GM18861 (cell line): ENCODE measurements at regions not wholly inside any gene's neighbourhood (a gene's known extent, or its start where the extent isn't known, plus 50 kb on each side); places are given as distances from the start of the nearest gene placed in this dataset.

ENCODE experiments used
- ATAC-seq: cut with Tn5 transposase; IDR thresholded peaks from one replicate; pipeline ENCODE4 v1.9.1; 2021; ENCODE audit not compliant: unreplicated experiment

DNA sequence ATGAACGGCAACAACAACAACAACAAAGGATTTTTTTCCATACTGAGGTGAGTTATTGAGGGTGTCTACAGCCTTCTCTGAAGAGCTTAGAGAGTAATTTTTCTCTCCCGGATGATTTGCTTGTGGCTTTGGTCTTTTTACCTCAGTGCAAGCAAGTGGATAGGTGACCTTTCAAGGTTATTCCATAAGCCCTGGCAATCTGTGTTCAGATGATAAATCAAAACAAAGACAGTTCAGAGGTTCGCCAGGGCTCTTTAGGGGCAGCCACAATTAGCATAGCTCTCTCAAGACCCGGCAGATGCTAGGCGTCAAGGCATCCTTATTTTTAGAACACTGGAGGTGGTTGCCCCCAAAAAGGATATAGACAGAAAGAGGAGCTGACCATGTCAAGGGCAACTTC is 417.9 kb upstream of the C9orf72 start:
- ATAC-seq: no peak

DNA sequence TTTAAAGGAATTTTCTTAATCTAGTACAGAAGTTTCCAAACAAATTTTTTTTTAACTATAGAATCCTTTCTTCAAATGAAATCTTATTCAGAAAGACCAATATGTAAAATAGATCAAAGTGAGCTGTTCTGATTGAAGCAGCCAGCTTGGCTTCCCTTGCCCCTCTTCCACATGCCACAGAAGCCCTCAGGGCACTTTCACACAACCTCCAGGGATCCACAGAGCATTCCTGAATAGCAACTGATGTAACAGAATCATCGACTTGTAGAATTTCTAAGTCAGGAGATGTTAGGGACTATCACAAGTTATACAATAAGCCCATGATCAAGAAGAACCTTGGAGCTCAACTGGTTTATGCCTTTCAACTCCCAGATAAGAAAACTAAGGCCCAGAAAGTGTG is 427.8 kb upstream of the C9orf72 start:
- ATAC-seq: no peak

- ATAC-seq: no peak
Observed at GRCh38 chr9:28004900-28005299, 431.6 kb upstream of the C9orf72 start.

GRCh38 chr9:28005779-28006178 is 432.5 kb upstream of the C9orf72 start:
- no peak for ATAC-seq

DNA sequence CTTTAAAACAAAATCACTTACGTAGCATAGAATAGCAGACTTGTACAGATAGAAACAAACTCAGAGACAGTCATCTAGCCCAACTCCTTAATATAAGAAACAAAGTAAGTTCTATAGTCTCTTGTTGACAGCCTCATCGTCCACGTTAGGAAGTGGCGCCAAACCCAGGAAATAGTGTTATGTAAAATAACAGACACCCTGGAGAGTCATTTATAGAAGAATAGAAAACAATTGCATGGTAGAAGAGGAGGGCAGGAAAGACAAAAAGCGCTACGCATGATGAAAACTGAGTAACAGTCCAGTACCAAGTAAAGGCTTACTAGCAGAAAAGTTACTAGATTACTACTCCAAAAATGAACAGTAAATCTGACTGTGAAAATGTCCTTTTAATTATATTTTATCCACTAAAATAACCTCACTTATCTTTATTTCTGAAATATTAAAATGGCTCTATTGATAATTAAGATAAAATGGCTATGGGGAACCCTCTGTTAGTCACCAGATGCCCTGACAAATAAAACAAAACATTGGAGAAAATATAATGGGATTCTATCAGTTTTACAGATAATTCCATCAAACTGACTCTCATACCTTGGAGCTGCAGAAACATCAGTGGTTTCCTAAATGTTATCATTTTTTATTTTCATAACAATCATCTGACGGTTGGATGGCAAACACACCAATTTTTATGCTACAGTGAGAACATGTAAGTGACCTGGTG is 434.0 kb upstream of the C9orf72 start:
- ATAC-seq: no peak

GRCh38 chr9:28014212-28014611 is 440.9 kb upstream of the C9orf72 start:
- no peak for ATAC-seq

DNA sequence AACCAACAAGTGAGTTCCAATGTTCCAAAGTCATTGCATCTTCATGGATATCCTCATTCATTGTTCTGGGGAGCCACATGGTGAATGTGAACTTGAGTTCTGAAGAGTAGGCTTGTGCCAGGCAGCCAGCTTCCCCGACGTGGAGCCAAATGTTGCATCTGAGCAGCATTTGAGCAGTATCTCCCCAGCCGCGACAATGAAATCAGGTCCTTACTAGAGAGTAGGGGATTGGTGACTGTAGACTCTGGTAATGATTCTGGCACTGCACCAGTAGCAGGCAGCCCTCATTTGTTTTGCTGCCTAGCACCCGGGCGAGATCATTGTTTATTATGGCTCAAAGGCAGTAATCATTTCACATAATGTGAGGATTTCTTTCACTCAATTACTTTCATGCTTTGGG is 451.4 kb upstream of the C9orf72 start:
- ATAC-seq: no peak

- ATAC-seq: no peak
Observed at GRCh38 chr9:28025186-28025585, 451.9 kb upstream of the C9orf72 start.

DNA sequence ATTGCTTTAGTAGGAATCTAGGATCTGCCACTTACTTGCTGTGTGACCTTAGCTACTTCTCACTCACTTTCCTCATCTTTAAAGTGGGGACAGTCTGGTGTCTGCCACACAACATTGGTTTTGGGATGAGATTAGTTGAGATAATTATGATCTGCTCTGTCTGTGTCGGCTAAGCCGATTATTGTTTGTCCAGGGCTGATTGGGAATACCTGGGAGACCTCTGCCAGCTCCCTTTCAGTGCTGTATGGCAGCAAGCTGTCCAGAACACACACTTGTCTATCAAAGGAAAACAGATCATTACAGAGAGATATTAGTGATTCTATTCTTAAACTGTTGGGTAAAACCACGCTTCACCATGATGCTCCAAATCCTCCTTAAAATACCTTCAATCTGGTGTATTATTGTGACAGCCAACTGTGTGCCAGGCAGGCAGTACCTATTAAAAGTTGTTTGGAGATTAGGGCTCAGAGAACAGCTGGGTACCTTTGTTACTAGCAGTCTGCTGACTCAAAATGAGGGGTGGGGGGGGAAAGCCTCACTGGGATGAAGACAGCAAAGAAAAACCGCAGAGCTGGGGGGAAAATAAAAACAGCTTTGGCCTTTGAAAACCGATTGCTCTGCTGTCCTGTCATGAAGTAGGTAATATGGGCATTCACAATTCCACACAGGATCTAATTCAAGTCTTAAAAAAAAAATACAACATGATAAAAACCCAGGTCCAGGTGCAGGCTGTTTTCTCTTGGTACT is 458.4 kb upstream of the C9orf72 start:
- no peak for ATAC-seq

DNA sequence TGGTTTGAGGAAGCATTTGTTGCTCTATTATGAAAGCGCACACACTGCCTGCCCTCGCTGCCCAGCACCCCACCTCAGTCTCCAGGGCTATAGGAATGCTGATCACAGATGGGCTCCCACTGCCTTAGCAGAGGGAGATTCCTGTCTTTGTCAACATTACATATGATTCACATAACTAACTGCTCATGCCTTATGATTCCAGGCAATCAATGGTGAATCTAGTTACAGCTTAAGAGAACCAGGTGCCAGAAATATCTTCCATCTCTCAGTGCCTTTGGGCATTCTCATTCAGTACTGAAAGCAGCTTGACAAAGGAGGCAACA is 458.9 kb upstream of the C9orf72 start:
- no peak for ATAC-seq

DNA sequence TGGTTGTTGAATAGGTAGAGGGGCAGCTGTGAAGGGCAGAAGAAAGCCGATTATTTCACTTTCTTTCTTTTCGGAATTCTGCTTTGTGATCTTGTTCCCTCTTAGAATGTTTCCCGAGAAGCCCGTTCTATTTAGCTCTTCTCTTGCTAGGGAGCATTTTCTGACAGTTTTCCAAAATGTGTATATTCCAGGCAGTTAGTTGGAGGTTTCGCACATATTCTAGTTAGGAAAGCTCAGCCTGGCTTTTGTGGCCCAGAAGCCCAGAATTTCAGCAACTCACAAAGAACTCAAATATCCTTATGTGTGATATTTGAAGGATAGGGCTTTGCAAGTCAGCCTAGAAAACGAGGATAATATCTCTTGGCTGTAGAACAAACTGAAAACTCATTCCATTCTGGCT is 461.0 kb upstream of the C9orf72 start:
- ATAC-seq: no peak

- ATAC-seq: no peak
Observed at GRCh38 chr9:28037968-28038367, 464.7 kb upstream of the C9orf72 start.

- no peak for ATAC-seq
Observed at GRCh38 chr9:28045051-28045450, 471.8 kb upstream of the C9orf72 start.

GRCh38 chr9:28050046-28050445 is 476.8 kb upstream of the C9orf72 start:
- no peak for ATAC-seq

DNA sequence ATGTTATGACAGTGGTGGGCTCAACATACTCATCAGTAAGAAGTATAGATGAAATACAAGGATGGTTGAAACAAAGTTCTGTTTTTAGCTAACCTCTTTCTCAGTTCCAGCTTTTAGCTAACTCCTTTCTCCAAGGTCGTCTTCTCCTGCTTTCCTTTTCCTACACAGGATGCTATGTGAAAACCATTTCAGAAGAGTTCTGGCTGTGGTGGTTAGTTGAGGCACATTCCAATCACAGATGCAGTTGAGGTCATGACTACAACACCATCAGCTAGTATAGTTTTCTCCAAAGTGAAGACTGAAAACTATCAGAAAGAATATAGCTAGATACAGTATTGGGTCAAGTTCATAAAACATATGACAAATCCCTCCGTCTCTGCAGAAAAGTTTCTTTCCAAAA is 477.7 kb upstream of the C9orf72 start:
- no peak for ATAC-seq

GRCh38 chr9:28051559-28052503 is 478.6 kb upstream of the C9orf72 start:
- no peak for ATAC-seq

DNA sequence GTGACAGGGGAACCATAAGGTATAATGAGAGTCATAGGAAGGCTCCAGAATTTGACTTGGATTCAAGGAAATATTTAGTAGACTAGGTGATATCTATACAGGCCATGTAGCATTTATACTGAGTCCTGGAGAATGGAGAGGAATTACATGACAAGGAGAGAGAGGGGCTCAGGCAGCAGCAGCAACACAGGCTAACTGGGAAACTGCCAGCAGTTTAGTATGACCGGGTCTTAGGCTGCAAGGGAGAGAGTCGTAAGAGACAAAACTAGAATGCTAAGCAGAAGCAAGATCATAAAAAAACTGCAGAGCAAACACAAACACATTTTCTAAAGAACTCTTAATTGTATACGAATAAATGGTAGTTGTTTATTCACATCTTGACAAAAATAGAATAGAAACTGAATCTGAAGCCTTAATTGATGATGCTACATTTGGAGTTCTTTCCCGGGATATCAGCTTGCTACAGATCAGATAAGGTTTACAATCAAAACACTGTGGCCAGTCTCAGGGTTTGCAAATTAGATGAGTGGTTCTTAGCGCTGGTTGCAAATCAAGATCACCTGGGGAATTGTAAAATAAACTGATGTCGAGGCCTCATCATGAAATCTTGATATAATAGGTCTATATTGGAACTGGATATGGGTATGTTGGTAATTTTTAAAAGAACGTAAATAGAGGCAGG is 480.0 kb upstream of the C9orf72 start:
- ATAC-seq: no peak

GRCh38 chr9:28056006-28056405 is 482.7 kb upstream of the C9orf72 start:
- ATAC-seq: no peak

GRCh38 chr9:28056466-28056865 is 483.2 kb upstream of the C9orf72 start:
- ATAC-seq: no peak

DNA sequence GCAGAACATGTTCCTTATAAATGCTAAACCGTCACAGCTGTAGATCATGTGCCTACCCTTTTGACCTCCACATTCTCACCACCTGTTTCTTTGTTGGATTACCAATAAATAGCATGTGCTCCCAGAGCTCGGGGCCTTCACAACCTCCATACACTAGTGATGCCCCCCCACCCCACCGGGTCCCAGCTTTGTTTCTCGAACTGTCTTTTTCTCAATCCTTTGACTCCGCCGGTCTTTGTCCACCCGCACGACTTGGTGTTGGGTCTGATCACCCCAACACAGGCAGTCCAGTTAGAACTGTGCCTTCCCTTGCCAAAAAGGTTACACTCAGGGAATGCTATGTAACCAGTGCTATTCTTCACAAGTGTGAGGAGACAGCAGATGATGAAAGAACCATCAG is 485.9 kb upstream of the C9orf72 start:
- ATAC-seq: no peak

DNA sequence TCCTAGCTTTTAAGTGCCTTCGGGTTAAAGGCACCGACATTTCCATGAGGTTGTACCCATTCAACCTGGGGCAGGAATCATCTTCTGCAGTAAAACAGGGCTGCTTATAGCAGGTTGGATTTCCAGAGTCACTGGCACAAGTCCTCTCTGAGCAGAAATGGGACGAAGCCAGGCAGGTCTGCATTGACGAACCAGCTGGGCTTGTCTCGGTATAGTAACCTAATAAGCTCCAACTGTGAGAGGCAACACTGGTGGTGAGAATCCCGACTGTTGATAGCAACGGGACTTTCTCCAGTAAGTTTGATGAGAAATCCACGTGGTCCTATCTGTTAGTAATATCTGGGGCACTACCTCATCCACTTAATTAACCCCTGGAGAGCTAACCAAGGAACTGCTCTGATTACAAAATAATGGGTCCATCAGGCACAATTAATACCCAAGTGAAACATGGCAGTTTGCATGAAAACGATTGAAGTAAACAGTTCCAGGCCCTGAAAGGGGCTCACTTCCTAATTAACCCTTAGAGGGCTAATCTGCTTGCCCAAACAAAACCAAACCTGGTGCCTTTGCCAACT is 491.0 kb upstream of the C9orf72 start:
- no peak for ATAC-seq
